ENCODE measurements at regions not wholly inside any gene's neighbourhood (a gene's known extent, or its start where the extent isn't known, plus 50 kb on each side); places are given as distances from the start of the nearest gene placed in this dataset.
A peak's percentile ranks its signal among the peaks of the same experiment; 100 is the strongest.

- no peak for DNase-seq
These were observed 269.9 kb downstream of the MEF2C start for GRCh38 chr5:88613051-88613450.

DNA sequence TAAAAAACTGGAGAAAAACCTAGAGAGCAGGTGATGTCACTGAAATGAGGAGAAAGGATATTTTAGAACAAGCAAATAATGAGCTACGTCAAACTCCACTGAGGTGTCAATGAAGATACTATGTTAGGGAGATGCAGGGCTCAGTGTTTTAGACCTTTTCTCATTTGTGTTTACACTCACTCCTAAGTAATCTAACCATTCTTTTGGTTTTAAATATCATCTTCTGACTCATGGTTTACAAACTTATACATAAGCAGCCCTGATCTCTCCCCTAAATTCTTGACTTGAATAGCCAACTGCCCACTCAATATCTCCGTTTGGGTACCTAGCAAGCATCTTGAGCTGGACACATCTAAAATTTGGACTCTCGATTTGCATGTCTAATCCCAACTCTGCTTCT lies 272.4 kb downstream of the MEF2C start:
- DNase-seq = no peak

- no peak for DNase-seq
These were observed 275.5 kb downstream of the MEF2C start for GRCh38 chr5:88607492-88607891.

- no peak for DNase-seq
These were observed 276.4 kb downstream of the MEF2C start for GRCh38 chr5:88606626-88607025.

DNA sequence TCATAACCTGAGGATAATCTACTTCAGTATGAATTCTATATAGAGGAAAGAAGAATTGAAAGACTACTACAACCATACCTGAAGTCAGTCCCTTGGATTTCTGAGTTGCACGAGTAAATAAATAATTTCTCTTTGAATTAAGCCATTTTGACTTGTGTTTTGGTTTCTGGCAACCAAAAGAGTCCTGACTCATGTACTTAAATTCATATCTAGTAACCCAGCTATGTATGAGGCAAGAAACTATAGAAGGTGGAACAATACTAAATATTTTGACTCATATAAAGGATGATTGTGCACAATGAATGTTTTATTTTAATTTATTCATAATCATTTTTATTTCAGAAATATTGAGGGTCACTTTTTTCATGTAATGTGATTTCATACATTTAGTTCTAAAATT lies 276.8 kb downstream of the MEF2C start:
- no peak for DNase-seq

DNA sequence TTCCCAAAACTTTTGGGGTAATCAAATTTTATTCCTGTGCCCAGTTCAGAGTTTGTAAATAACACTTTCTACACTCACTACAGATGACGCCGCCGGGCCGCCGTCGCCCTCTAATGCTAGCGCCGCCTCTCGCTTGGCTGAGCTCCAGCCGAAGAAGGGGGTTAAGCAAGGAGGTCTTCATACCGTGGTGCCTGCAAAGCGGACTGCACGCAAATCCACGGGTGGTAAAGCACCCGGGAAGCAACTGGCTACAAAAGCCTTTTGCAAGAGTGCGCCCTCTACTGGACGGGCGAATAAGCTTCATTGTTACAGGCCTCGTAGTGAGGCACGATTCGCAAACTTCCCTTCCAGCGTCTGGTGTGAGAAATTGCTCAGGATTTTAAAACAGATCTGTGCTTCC lies 280.4 kb downstream of the MEF2C start:
- peak; percentile 1 for DNase-seq

GRCh38 chr5:88594441-88594840 lies 288.5 kb downstream of the MEF2C start:
- DNase-seq = no peak

- no peak for DNase-seq
These were observed 294.4 kb downstream of the MEF2C start for GRCh38 chr5:88588609-88589008.

DNA sequence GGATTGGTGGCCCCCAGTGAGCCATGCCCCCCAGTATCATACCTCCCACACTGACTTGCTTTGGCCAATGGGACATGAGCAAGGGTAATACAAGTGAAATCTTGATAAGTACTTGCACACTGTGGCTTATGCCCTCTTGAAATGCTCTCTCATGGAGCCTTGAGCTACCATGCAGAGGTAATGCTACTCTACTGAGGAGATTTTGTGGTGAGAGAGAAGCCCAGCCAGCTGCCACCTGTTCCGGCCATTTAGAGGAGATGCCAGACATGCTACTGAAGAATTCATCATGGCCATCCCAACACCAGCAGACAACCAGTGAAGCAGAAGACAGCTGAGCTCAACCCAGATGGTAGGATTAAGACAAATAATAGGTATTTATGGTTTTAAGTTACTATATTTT lies 299.5 kb downstream of the MEF2C start:
- DNase-seq = no peak

- DNase-seq = no peak
These were observed 289.7 kb upstream of the TMEM161B start for GRCh38 chr5:88558366-88558765.

DNA sequence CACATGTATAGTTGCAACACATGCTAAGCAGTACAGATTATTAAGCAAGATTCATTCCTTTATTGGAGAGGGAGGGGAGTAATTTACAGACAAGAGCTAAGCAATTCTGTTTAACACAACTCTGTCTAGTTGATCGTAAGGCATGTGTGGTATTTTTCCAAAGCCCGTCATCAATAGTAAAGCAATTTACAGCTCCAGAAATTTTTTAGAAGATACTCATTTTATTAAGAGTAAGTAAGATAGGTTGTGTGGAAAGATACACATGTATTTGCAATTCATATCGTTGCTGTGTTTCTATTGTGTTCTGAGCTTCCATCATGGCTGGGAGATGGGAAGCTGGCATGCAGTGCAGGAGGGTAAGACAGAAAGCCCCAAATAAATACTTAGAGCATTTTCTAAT lies 289.2 kb upstream of the TMEM161B start:
- no peak for DNase-seq

DNA sequence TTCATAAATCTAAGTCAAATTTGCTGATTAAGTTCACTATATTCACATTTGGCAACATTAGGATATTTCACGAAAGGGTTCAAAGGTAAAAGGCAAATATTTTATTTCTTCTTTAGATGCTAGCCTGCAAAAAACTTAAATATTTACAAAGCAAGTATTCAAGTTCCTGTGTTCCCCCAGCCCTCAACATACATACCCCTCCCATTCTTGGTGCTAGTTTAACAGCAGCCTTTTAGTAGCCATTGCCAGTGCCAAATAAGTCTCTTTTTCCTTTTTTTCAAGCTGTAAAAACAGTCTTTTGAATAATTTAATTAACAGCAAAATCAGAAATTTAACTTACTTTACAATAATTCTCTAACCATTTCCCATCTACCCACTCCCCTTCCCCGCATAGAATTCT lies 288.5 kb upstream of the TMEM161B start:
- DNase-seq = no peak

DNA sequence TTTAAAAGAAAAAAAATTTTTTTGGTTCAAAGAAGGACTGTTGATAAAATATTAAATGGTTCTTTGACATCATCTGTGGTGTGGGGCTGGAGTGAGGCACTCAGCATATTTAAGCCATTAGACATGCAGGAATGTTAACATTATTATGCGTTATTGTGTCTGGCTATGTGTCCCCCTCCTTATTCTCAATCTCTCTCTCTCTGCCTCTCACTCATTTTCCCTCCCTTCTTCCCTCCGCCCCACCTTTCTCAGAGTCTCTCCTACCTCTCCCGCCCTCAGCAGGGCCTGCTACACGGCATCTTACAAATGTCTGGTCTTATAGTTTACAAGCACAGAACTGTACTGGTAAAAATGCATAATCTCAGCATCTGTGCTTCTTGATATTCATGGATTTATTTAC lies 287.8 kb upstream of the TMEM161B start:
- DNase-seq = no peak

GRCh38 chr5:88555674-88556073 lies 287.0 kb upstream of the TMEM161B start:
- DNase-seq = no peak

DNA sequence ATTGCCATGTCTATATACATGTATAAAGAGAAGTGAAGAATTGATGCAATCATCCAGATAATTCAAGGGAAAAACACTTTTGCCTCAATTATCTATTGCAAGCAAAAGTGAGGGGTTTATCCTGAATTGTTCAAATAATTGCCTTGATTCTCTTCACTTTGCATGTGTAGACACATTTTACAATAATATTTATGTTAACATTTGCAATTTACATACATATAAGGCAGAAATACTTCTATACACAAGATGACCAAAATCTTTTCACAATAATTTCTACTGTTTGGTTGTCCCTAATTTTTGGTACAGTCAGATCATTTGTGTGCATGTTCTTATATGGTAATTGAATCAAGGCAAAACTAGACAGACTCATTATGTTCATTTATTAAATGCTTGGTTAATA lies 285.3 kb upstream of the TMEM161B start:
- DNase-seq = no peak

- DNase-seq = no peak
These were observed 284.7 kb upstream of the TMEM161B start for GRCh38 chr5:88553136-88553875.

DNA sequence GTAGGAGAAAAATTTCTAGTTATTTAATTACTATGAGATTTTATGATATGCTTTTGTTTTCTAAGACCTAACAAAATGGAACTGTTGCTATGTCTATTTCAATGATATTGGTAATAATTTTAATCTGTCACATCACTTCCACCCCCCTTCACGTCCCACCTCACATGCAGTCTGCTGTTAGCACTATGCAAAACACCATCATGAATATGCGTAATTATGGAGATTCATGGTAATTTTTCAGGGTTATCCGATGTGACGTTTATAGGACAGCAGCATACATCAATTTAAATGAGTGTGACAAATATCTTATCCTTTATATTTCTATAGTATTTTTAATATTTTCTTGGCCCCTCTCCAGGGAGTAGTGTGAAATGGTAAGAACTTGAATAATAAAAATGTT lies 283.8 kb upstream of the TMEM161B start:
- no peak for DNase-seq

DNA sequence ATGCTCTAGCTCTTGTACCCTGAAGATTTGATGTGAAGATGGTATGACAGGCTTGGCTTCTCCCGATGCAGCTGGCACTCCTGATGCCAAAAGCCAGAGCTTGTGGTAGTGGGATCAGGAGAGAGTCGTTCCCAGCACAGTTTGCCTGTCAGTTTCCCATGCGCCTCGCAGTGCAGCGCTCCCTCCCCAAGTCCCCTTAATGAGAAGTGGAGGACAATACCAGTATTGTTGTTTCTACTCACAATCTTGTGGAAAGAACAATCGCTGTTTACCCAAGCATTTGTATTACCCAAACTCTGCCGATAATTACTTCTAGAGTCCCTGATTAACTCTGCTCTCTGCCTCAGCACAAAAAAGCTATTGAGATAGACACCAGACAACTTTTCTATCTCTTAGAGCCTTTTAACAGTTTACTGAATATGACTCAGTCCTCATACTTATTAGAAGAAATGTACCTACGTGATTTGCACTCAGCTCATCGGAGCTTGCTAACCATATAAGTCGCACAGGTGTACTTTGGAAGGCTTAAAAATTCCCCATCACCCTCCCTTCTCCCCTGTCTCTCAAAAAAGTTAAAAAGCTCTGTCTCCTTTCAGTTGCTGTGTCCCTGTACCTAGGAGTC lies 283.2 kb upstream of the TMEM161B start:
- DNase-seq = no peak

DNA sequence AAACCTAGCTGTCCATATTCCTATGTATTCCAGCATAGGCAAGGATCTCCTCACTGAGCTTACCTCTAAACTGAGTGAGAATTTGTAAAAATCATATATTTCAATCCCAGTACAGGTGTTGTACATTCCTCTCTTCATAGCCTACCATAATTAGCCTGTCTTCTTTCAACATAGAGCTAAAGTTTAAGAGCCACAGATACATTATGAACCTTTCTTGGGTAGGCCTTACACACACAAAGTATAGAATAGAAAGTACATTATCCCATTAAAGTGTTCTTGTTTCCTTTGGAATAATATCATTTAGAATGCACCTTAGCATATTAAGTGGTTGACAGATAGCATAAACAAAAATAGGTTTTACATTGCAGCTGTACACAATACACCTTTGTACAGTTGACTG lies 282.1 kb upstream of the TMEM161B start:
- DNase-seq = no peak

DNA sequence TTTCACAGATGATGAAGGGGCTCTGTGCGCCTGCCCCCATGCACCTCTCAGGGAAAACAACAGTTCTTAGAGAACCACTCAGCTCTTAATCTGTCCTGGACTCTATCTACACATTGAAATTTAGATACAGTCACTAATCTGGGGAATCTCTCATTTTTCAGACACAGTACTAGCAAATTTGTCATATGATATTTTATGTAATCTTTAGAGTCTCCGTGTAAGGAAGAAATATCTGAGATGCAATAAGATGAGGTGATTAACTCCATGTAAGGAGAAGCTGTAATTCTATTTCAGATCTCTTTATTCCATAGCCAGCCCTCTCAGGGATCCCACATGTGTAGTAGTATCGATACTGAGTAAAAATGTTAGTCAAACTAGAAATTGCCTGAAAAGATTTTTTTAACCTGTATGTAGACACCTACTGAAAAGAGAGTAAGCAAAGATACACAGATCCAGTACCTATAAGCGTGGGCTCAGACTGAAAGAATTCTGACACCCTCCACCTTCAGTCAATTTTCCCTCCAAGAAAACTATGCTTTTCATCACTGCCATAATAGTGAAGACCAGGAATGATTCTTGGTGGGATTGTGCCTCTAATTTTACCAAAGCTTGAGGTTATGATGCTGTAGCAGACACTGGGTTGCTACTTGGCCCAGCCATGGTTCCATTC lies 279.6 kb upstream of the TMEM161B start:
- DNase-seq = no peak

GRCh38 chr5:88545338-88545737 lies 276.7 kb upstream of the TMEM161B start:
- no peak for DNase-seq

DNA sequence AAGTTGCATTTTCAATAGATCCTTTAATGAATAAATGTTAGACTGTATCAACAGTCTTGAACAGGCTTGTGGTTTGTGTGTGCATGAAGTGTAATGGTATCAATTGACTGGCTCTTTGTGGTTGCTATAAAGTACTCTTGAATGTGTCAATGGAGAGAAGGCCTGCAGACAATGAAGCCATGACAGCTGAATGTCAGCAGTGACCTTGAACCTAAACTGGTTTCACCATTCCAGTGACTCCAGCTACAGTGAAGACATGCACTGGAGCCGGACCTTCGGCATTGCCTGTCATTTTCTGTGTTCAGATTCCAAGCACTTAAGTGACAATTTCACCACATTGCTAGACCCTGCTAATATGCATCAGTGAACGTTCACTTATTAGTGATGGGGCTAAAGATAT lies 276.0 kb upstream of the TMEM161B start:
- no peak for DNase-seq

- DNase-seq = no peak
These were observed 275.5 kb upstream of the TMEM161B start for GRCh38 chr5:88544136-88544645.

GRCh38 chr5:88542786-88543185 lies 274.1 kb upstream of the TMEM161B start:
- no peak for DNase-seq

Data from inflammatory macrophage treated with lipopolysaccharide for 4 hours (primary cell).